ENCODE measurements at regions not wholly inside any gene's neighbourhood (a gene's known extent, or its start where the extent isn't known, plus 50 kb on each side); places are given as distances from the start of the nearest gene placed in this dataset.

DNA sequence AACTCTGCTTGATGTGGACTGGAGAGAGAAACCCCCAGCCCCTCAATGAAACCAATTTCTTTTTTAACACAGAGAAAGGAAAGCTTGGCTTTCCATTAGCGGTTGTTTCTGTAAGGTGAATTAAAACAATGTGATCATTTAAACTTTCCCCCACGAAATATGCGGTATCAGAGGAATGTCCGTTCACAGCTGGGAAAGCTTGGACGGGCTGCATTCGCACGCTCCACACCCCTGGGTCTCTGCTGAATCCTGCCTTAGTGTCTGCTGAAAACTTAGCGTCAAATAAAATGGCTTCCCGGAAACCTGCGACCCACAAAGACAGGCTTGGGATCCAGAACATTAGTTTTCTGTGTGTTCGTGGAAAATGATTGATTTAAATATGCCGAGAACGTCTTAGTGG is 71.7 kb downstream of the C16orf95 start:
- Histone ChIP-seq H3K4me3 (ENCODE audit: low read length in 2 of 2) (no peak overlapping the region), H3K27ac (ENCODE audit: low read depth in 1 of 2, low read length in 1 of 2) (no peak overlapping the region), H3K27me3 (ENCODE audit: control insufficient read depth in 2 of 2, insufficient read depth in 1 of 2, low read length in 1 of 2) (no peaks in the 10 kb centered on the region), H3K9me3 (ENCODE audit: control insufficient read depth in 2 of 2, insufficient read depth in 1 of 2, low read length in 1 of 2) (no peaks in the 10 kb centered on the region), H3K4me1 (ENCODE audit: control insufficient read depth in 2 of 2, insufficient read depth in 2 of 2, low read length in 2 of 2) (no peaks in the 10 kb centered on the region), H3K36me3 (ENCODE audit: control insufficient read depth in 2 of 2, insufficient read depth in 2 of 2, low read length in 1 of 2) (no peaks in the 10 kb centered on the region)
- WGBS: 95% methylated on average over 13 of the region's 13 CpGs
- DNase-seq (ENCODE audit: low read depth in 6 of 9, low spot score in 9 of 9): no peak

DNA sequence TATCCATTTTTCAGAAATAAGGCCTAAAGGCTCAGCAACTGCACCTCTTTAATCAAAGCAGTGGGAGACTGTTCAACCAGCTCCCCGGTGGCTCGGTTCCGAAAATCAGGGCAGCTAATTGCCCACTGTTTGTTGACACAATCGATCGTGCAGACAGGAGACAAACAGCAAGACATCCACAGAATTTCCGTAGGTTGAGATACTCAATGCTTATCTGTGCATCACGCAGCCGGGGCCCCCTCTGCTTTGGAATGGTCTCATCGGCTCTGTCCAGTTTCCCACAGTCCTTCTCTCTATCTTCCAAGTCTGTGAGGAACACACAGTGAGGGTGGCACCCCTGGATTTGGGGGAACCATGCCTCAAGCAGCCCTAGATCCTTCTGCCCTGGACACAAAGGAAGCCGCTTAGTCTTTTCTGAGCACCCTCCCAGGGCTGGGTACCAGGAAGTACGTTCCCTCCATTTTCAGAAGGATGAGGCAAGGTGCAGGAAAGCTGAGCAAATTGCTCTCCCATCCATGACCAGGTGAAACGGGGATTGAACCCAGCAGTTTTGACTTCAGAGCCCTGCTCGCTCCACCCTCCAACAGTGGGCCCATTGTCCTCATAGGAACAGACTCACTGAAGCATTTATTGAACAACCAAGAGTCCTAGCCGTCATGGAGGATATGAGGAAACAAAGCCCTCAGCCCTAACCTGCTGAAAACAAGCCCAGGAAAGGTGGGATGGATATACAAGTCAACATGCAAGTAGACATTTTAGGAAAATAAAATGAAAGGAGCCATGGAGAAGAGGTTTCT is 70.7 kb downstream of the C16orf95 start:
- 95% methylated on average over 14 of the region's 14 CpGs for WGBS
- Histone ChIP-seq H3K27me3 (ENCODE audit: control insufficient read depth in 2 of 2, insufficient read depth in 1 of 2, low read length in 1 of 2) (no peaks in the 10 kb centered on the region), H3K36me3 (ENCODE audit: control insufficient read depth in 2 of 2, insufficient read depth in 2 of 2, low read length in 1 of 2) (no peaks in the 10 kb centered on the region), H3K27ac (ENCODE audit: low read depth in 1 of 2, low read length in 1 of 2) (no peak overlapping the region), H3K4me1 (ENCODE audit: control insufficient read depth in 2 of 2, insufficient read depth in 2 of 2, low read length in 2 of 2) (no peaks in the 10 kb centered on the region), H3K4me3 (ENCODE audit: low read length in 2 of 2) (no peak overlapping the region), H3K9me3 (ENCODE audit: control insufficient read depth in 2 of 2, insufficient read depth in 1 of 2, low read length in 1 of 2) (no peaks in the 10 kb centered on the region)
- no peak for DNase-seq (ENCODE audit: low read depth in 6 of 9, low spot score in 9 of 9)

DNA sequence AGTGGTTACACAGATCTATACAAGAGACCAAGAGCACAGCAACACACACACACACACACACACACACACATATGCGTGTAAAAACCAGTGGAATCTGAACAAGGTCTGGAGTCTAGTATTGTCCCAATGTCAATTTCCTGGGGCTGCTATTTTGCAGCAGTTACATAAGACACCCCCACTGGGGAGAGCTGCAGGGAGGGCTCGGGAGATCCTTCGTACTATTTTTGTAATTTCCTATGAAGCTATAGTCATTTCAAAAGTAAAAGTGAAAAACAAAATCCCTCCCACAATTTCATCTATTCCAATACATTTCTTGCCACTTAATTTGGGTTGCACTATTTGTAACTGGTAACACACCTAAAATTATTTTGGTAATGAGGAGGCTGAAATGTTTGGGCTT is 68.5 kb downstream of the C16orf95 start:
- Histone ChIP-seq H3K4me3 (ENCODE audit: low read length in 2 of 2) (no peak overlapping the region), H3K27me3 (ENCODE audit: control insufficient read depth in 2 of 2, insufficient read depth in 1 of 2, low read length in 1 of 2) (no peaks in the 10 kb centered on the region), H3K27ac (ENCODE audit: low read depth in 1 of 2, low read length in 1 of 2) (no peak overlapping the region), H3K9me3 (ENCODE audit: control insufficient read depth in 2 of 2, insufficient read depth in 1 of 2, low read length in 1 of 2) (no peaks in the 10 kb centered on the region), H3K4me1 (ENCODE audit: control insufficient read depth in 2 of 2, insufficient read depth in 2 of 2, low read length in 2 of 2) (no peaks in the 10 kb centered on the region), H3K36me3 (ENCODE audit: control insufficient read depth in 2 of 2, insufficient read depth in 2 of 2, low read length in 1 of 2) (no peaks in the 10 kb centered on the region)
- no peak for DNase-seq (ENCODE audit: low read depth in 6 of 9, low spot score in 9 of 9)
- 45% methylated on average over 3 of the region's 3 CpGs for WGBS

DNA sequence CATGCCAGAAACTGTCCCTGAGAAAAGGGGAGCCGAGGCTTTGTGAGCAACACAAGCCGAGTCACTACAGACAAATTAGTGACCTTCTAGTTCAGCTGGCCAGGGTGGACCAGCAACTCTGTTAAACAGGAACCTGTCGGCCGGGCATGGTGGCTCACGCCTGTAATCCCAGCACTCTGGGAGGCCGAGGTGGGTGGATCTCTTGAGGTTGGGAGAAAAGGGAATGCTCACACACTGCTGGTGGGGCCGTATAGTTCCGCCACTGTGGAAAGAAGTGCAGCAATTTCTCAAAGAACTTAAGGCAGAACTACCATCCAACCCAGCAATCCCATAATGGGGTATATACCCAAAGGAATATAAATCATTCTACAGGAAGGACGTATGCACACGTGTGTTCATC is 67.8 kb downstream of the C16orf95 start:
- 96% methylated on average over 10 of the region's 10 CpGs for WGBS

DNA sequence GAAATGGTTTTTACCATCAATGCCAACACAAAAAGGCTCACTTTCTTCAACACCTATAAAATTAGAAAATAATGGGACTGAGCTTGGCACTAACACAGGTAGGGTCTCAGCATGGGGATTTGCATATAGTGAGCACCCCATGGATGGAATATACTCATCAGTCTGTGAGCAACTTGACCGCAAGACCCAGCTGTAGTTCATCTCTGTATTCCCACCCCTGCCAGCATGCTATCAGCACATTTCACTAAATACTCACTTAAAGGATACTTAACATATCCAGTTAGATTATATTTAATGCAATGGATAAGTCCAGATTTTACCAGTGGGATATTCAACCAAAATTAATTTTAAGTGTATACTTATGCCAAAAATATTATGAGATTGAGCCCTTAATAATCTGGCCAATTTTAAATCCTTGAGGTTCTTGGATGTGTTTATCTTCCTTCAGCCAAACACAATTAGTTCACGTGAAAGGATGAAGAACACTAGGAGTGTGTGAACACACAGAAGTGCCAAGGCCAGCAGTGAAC is 66.7 kb downstream of the C16orf95 start:
- H3K4me3 ChIP-seq (ENCODE audit: low read length in 2 of 2): no peak overlapping the region
- WGBS: 97% methylated on average over 2 of the region's 2 CpGs
- no peak overlapping the region for H3K27ac ChIP-seq (ENCODE audit: low read depth in 1 of 2, low read length in 1 of 2)
- H3K9me3 ChIP-seq (ENCODE audit: control insufficient read depth in 2 of 2, insufficient read depth in 1 of 2, low read length in 1 of 2): no peaks in the 10 kb centered on the region
- no peaks in the 10 kb centered on the region for H3K27me3 ChIP-seq (ENCODE audit: control insufficient read depth in 2 of 2, insufficient read depth in 1 of 2, low read length in 1 of 2)
- no peak for DNase-seq (ENCODE audit: low read depth in 6 of 9, low spot score in 9 of 9)
- H3K36me3 ChIP-seq (ENCODE audit: control insufficient read depth in 2 of 2, insufficient read depth in 2 of 2, low read length in 1 of 2): no peaks in the 10 kb centered on the region
- H3K4me1 ChIP-seq (ENCODE audit: control insufficient read depth in 2 of 2, insufficient read depth in 2 of 2, low read length in 2 of 2): no peaks in the 10 kb centered on the region

More for the DNA sequence above, 67.8 kb downstream of the C16orf95 start:
- Histone ChIP-seq H3K4me3 (ENCODE audit: low read length in 2 of 2) (no peak overlapping the region), H3K9me3 (ENCODE audit: control insufficient read depth in 2 of 2, insufficient read depth in 1 of 2, low read length in 1 of 2) (no peaks in the 10 kb centered on the region), H3K27ac (ENCODE audit: low read depth in 1 of 2, low read length in 1 of 2) (no peak overlapping the region), H3K27me3 (ENCODE audit: control insufficient read depth in 2 of 2, insufficient read depth in 1 of 2, low read length in 1 of 2) (no peaks in the 10 kb centered on the region), H3K36me3 (ENCODE audit: control insufficient read depth in 2 of 2, insufficient read depth in 2 of 2, low read length in 1 of 2) (no peaks in the 10 kb centered on the region), H3K4me1 (ENCODE audit: control insufficient read depth in 2 of 2, insufficient read depth in 2 of 2, low read length in 2 of 2) (no peaks in the 10 kb centered on the region)
- no peak for DNase-seq (ENCODE audit: low read depth in 6 of 9, low spot score in 9 of 9)

DNA sequence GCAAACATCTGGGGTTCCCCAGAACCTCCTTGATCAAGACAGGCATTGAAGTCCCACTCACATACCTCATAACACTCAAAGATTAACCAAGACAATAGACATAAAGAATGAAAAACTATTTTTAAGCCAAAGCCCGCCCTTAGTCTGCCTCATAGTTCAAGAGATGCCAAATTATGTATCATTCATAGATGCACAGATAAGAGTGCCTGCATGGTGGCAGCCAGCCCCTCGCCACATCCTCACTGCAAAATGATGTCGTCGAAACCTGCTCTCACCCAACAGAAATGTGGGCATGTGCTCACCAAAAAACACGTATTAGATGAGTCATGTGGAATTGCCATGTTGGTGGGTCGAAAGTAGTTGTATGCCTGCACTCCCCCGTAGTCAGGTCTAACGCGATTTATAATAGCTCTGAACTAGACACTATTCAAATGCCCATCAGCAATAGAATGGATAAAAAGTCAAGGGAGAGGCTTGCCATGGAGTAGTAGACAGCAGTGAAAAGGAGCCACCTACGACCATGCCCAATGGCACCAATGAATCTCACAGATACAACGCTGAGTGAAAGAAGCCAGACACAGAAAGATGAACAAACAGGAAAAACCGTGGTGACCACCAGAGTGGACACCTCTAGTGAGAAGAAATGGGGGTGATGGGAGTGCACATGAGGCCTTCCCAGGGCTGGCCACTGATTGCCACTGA is 64.8 kb downstream of the C16orf95 start:
- no peak for DNase-seq (ENCODE audit: low read depth in 6 of 9, low spot score in 9 of 9)
- Histone ChIP-seq H3K27me3 (ENCODE audit: control insufficient read depth in 2 of 2, insufficient read depth in 1 of 2, low read length in 1 of 2) (no peaks in the 10 kb centered on the region), H3K36me3 (ENCODE audit: control insufficient read depth in 2 of 2, insufficient read depth in 2 of 2, low read length in 1 of 2) (no peaks in the 10 kb centered on the region)

More for the DNA sequence above, 64.8 kb downstream of the C16orf95 start:
- Histone ChIP-seq H3K9me3 (ENCODE audit: control insufficient read depth in 2 of 2, insufficient read depth in 1 of 2, low read length in 1 of 2) (no peaks in the 10 kb centered on the region), H3K4me1 (ENCODE audit: control insufficient read depth in 2 of 2, insufficient read depth in 2 of 2, low read length in 2 of 2) (no peaks in the 10 kb centered on the region), H3K4me3 (ENCODE audit: low read length in 2 of 2) (no peak overlapping the region), H3K27ac (ENCODE audit: low read depth in 1 of 2, low read length in 1 of 2) (no peak overlapping the region)
- WGBS: 86% methylated on average over 12 of the region's 12 CpGs

Data from thymus (tissue), 11 donors.